ENCODE measurements at regions not wholly inside any gene's neighbourhood (a gene's known extent, or its start where the extent isn't known, plus 50 kb on each side); places are given as distances from the start of the nearest gene placed in this dataset.

DNA sequence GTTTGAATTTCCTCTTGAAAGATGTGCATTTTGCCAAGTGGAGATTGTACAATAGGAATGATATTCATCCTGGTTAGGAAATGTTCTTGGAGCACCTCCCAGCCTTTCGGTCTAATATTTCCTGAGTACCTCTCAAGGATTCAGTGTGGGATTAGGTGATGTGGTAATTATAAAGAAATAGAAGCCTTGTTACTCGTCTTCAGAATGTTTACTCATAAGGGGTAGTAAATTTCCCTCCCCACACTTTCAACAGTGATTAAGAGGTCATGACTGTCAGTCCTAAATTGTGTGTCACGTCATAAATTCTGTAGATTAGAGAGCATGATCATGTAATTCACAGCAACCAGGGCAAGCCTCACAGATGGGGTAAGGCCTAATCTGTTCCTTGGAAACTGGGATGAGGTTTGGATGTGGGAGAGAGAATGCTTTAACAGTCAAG is 633.1 kb upstream of the TBL1XR1 start:
- TF ChIP-seq POLR2A (IDR thresholded peaks at IDR 0.05; ENCODE audit: low read depth, low read length): no peak
- TF ChIP-seq POLR2AphosphoS5 (IDR thresholded peaks at IDR 0.05; ENCODE audit: low read depth, low read length): no peak
- no peak for TF ChIP-seq TAF1 (IDR thresholded peaks at IDR 0.05; ENCODE audit: low read depth, low read length)
- TF ChIP-seq SPI1 (IDR thresholded peaks at IDR 0.05; ENCODE audit: low read depth, low read length): no peak

Data from GM12891 (cell line).